Adrenal gland (tissue), 5 donors: ENCODE measurements at regions not wholly inside any gene's neighbourhood (a gene's known extent, or its start where the extent isn't known, plus 50 kb on each side); places are given as distances from the start of the nearest gene placed in this dataset.

Experiments used
- CTCF ChIP-seq, 6 experiments: fragments of 450-650 bp in 4 of 6; fragments of 200-600 bp in 2 of 6; sonication (generic) in 1 of 6; IDR thresholded peaks; 1 replicate in 5 of 6; 2 replicates in 1 of 6; pipeline versions ENCODE4 v1.5.1 to v1.8.0; 2016 to 2021; ENCODE audit warnings: antibody characterized with exemption in 6 of 6, mild to moderate bottlenecking in 2 of 6, moderate library complexity in 1 of 6
- POLR2A ChIP-seq, 2 donors: fragments of 450-650 bp; IDR thresholded peaks; one replicate each; pipeline ENCODE4 v1.6.1; 2017; ENCODE audit warnings: antibody characterized with exemption in 2 of 2, mild to moderate bottlenecking in 2 of 2, moderate library complexity in 1 of 2
- donor health status: DM: no; HTN: no; CAD: no.

- TF ChIP-seq CTCF (IDR thresholded peaks at IDR 0.05) (peak in 1 of 6 experiments; percentile 17), POLR2A (IDR thresholded peaks at IDR 0.05) (no peak)
These were observed 69.5 kb downstream of the PTPRS start for GRCh38 chr19:5271145-5271544.
